Pancreas (tissue), 10 donors: ENCODE measurements at regions not wholly inside any gene's neighbourhood (a gene's known extent, or its start where the extent isn't known, plus 50 kb on each side); places are given as distances from the start of the nearest gene placed in this dataset.

Experiments used
- ATAC-seq, 4 donors: fragments of 200-7000 bp; cut with Tn5 transposase; one replicate each; pipeline versions ENCODE4 v1.8.0 to v1.9.1; 2020; ENCODE audit warnings: mild to moderate bottlenecking in 4 of 4, moderate library complexity in 4 of 4
- DNase-seq, 6 donors: peaks; one replicate each; pipeline ENCODE4 v3.0.0-alpha.2; 2020
- FAIRE-seq: peaks from 2 replicates; lab custom pipeline; 2012; peaks lifted over from hg19 to GRCh38; lab: Jason Lieb, UNC
- H3K27ac ChIP-seq, 4 donors: fragments of 200-600 bp; sonication (generic); 1 replicate in 3 of 4; 2 replicates in 1 of 4; pipeline versions ENCODE4 v1.5.0 to v1.8.0; 2020
- H3K27me3 ChIP-seq, 4 donors: fragments of 200-600 bp; one replicate each; pipeline ENCODE4 v1.8.0; 2021
- H3K36me3 ChIP-seq, 3 donors: fragments of 200-600 bp; sonication (generic) in 1 of 3; one replicate each; pipeline versions ENCODE4 v1.5.0 to v1.8.0; 2020 to 2021
- H3K4me1 ChIP-seq, 3 donors: fragments of 200-600 bp; one replicate each; pipeline ENCODE4 v1.8.0; 2021
- H3K4me3 ChIP-seq, 4 donors: fragments of 200-600 bp; sonication (generic) in 2 of 4; one replicate each; pipeline versions ENCODE4 v1.5.0 to v1.8.0; 2020 to 2021
- H3K9me3 ChIP-seq, 4 donors: fragments of 200-600 bp; one replicate each; pipeline ENCODE4 v1.8.0; 2021
- CTCF ChIP-seq, 4 donors: fragments of 200-600 bp; sonication (generic) in 3 of 4; IDR thresholded peaks; one replicate each; pipeline versions ENCODE4 v1.5.0 to v1.8.0; 2021; ENCODE audit warnings: antibody characterized with exemption in 4 of 4
- WGBS, 2 donors: extraction: QIAGEN DNeasy Blood & Tissue Kit; methylation state at CpG; one replicate each; pipeline ENCODE4 v1.1.7; 2013; 5-methylcytosine and 5-hydroxymethylcytosine counted together
- intact Hi-C, 3 donors: fragments of 100-400 bp; cut with DNase I; formaldehyde crosslinking; loops; one replicate each; pipeline versions ENCODE4 v1.11.1 to v1.14.2; 2022
- donor health status: healthy with polysubstance abuse.
- donor health status: DM: no; HTN: no; CAD: no; lungs with moderate emphysema.
- donor health status: DM: no; HTN: no; CAD: no.
- donor health status: control.
- donor health status: control.
- donor health status: Bipolar disorder and iron deficiency.
- donor health status: DM: yes; HTN: yes; CAD: no.
- donor health status: DM: no; HTN: no; CAD: no.
- donor health status: DM: no; HTN: no; CAD: no.
- donor health status: DM: yes; HTN: yes; CAD: no.

GRCh38 chr5:173411791-173412555 lies 83.8 kb upstream of the STC2 start:
- no peaks in the 10 kb centered on the region for H3K4me1 ChIP-seq
- H3K36me3 ChIP-seq = no peaks in the 10 kb centered on the region
- no peak for TF ChIP-seq CTCF (IDR thresholded peaks at IDR 0.05)
- 60 to 63% methylated on average over 10 of the region's 10 CpGs for WGBS, 2 donors
- no peak for FAIRE-seq
- H3K9me3 ChIP-seq = no peaks in the 10 kb centered on the region
- intact Hi-C loops = no loop called here
- no peak for ATAC-seq
- no peak for DNase-seq
- H3K27me3 ChIP-seq = no peaks in the 10 kb centered on the region
- no peak overlapping the region for H3K27ac ChIP-seq
- no peak overlapping the region for H3K4me3 ChIP-seq

GRCh38 chr5:173410459-173411233 lies 82.4 kb upstream of the STC2 start:
- TF ChIP-seq CTCF (IDR thresholded peaks at IDR 0.05) = no peak
- Histone ChIP-seq H3K4me3 (no peak overlapping the region), H3K9me3 (no peaks in the 10 kb centered on the region), H3K27ac (no peak overlapping the region), H3K4me1 (no peaks in the 10 kb centered on the region), H3K36me3 (no peaks in the 10 kb centered on the region), H3K27me3 (no peaks in the 10 kb centered on the region)
- ATAC-seq (no peak), FAIRE-seq (no peak), DNase-seq (no peak)
- 80 to 85% methylated on average over 9 of the region's 9 CpGs for WGBS, 2 donors
- intact Hi-C loops = no loop called here

DNA sequence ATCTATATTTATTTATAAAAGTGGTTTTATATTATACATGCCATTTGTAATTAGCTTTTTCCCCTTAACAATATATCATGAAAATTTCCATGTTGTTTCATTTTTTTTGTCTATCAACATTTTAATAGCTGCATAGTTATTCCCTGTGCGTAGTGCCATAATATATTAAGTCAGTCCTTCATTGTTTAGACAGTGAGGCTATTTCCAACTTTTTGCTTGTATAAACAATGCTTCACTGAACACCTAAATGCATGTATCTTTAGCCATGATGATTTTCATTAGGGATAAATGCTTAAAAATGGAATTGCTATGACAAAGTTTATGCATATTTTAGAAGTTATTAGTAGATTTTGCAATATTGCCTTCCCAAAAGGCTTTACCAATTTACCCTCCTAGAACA lies 80.7 kb upstream of the STC2 start:
- Histone ChIP-seq H3K27me3 (no peaks in the 10 kb centered on the region), H3K4me1 (no peaks in the 10 kb centered on the region), H3K27ac (no peak overlapping the region), H3K9me3 (no peaks in the 10 kb centered on the region), H3K4me3 (no peak overlapping the region), H3K36me3 (no peaks in the 10 kb centered on the region)
- 64 to 78% methylated on average over 1 of the region's 1 CpG for WGBS, 2 donors
- intact Hi-C loops = no loop called here
- TF ChIP-seq CTCF (IDR thresholded peaks at IDR 0.05) = no peak
- FAIRE-seq (no peak), ATAC-seq (no peak), DNase-seq (no peak)

- WGBS, 2 donors = 25 to 27% methylated on average over 2 of the region's 2 CpGs
- no peaks in the 10 kb centered on the region for H3K4me1 ChIP-seq
- H3K9me3 ChIP-seq = no peaks in the 10 kb centered on the region
- H3K27ac ChIP-seq = no peak overlapping the region
- H3K27me3 ChIP-seq = no peaks in the 10 kb centered on the region
- no peak for TF ChIP-seq CTCF (IDR thresholded peaks at IDR 0.05)
- FAIRE-seq (no peak), DNase-seq (no peak), ATAC-seq (no peak)
- H3K36me3 ChIP-seq = no peaks in the 10 kb centered on the region
- intact Hi-C loops = no loop called here
- H3K4me3 ChIP-seq = no peak overlapping the region
Observed at GRCh38 chr5:173399851-173400250, 71.6 kb upstream of the STC2 start.

DNA sequence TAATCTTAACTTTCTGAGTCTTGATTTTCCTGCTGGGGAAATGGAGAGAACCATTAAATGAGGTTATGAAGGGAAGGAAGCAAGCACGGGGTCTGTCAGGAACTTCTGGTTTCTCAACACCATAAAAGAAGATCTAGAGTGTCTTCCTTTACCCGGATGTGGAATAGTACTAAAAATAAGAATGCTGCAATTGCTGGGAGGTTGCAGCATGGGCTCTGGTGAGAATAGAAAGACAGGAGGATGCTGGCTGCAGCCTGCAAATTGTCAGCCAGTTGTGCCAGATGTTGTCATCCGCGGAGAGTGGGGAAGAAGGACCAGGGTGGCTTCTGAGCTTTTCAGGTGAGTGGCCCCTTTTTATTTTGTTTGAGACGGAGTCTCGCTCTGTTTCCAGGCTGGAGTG lies 69.3 kb upstream of the STC2 start:
- no peaks in the 10 kb centered on the region for H3K9me3 ChIP-seq
- TF ChIP-seq CTCF (IDR thresholded peaks at IDR 0.05) = no peak
- no peak overlapping the region for H3K4me3 ChIP-seq
- 82 to 90% methylated on average over 6 of the region's 6 CpGs for WGBS, 2 donors
- DNase-seq = no peak
- no peaks in the 10 kb centered on the region for H3K36me3 ChIP-seq
- intact Hi-C loops = no loop called here
- H3K4me1 ChIP-seq = no peaks in the 10 kb centered on the region
- FAIRE-seq = no peak
- H3K27me3 ChIP-seq = no peaks in the 10 kb centered on the region
- ATAC-seq = peak in 1 of 4 donors; percentile 35
- H3K27ac ChIP-seq = no peak overlapping the region
